KG1 (cell line): ENCODE measurements at regions not wholly inside any gene's neighbourhood (a gene's known extent, or its start where the extent isn't known, plus 50 kb on each side); places are given as distances from the start of the nearest gene placed in this dataset.
"Not testable (repeated sequence)": the region's sequence is repeated elsewhere in the genome, so short reads cannot be mapped to it uniquely, and the experiment has no call there.

Experiments
- DNase-seq: peaks from one replicate; lab custom pipeline; 2025; lab: John Stamatoyannopoulos, UW

- no peak for DNase-seq
Observed at GRCh38 chr6:11961923-11962322, 50.2 kb upstream of the HIVEP1 start.

GRCh38 chr6:11960909-11961779 is 51.0 kb upstream of the HIVEP1 start:
- DNase-seq, result no peak

GRCh38 chr6:11956781-11957180 is 55.3 kb upstream of the HIVEP1 start:
- DNase-seq, result no peak

GRCh38 chr6:11953641-11954040 is 58.5 kb upstream of the HIVEP1 start:
- DNase-seq, result no peak

GRCh38 chr6:11952316-11952715 is 59.8 kb upstream of the HIVEP1 start:
- DNase-seq, result no peak

- DNase-seq, result no peak
Observed at GRCh38 chr6:11951868-11952267, 60.2 kb upstream of the HIVEP1 start.

GRCh38 chr6:11950109-11950508 is 62.0 kb upstream of the HIVEP1 start:
- no peak for DNase-seq

- no peak for DNase-seq
Observed at GRCh38 chr6:11947575-11947974, 64.5 kb upstream of the HIVEP1 start.

GRCh38 chr6:11947063-11947462 is 65.0 kb upstream of the HIVEP1 start:
- DNase-seq, result no peak

GRCh38 chr6:11944111-11944510 is 68.0 kb upstream of the HIVEP1 start:
- no peak for DNase-seq

- no peak for DNase-seq
Observed at GRCh38 chr6:11943060-11943459, 69.1 kb upstream of the HIVEP1 start.

- no peak for DNase-seq
Observed at GRCh38 chr6:11942185-11942864, 69.8 kb upstream of the HIVEP1 start.

- DNase-seq, result not testable (repeated sequence)
Observed at GRCh38 chr6:11940532-11941166, 71.5 kb upstream of the HIVEP1 start.

GRCh38 chr6:11938285-11938890 is 73.7 kb upstream of the HIVEP1 start:
- no peak for DNase-seq

GRCh38 chr6:11934638-11935037 is 77.5 kb upstream of the HIVEP1 start:
- no peak for DNase-seq

- not testable (repeated sequence) for DNase-seq
Observed at GRCh38 chr6:11932892-11933291, 79.2 kb upstream of the HIVEP1 start.

GRCh38 chr6:11931296-11932035 is 80.6 kb upstream of the HIVEP1 start:
- no peak for DNase-seq

- not testable (repeated sequence) for DNase-seq
Observed at GRCh38 chr6:11930834-11931233, 81.3 kb upstream of the HIVEP1 start.

- no peak for DNase-seq
Observed at GRCh38 chr6:11930240-11930639, 81.9 kb upstream of the HIVEP1 start.

GRCh38 chr6:11929241-11929835 is 82.8 kb upstream of the HIVEP1 start:
- DNase-seq, result no peak
